Coronary artery (tissue), 2 donors: ENCODE measurements at regions not wholly inside any gene's neighbourhood (a gene's known extent, or its start where the extent isn't known, plus 50 kb on each side); places are given as distances from the start of the nearest gene placed in this dataset.

Experiments
- DNase-seq: peaks from one replicate; pipeline ENCODE4 v3.0.0-alpha.2; 2017; ENCODE audit warnings: low spot score
- H3K27ac ChIP-seq, 2 donors: fragments of 200-600 bp; sonication (generic); one replicate each; pipeline ENCODE4 v1.5.1; 2016 to 2019
- H3K4me3 ChIP-seq: fragments of 200-600 bp; sonication (generic); 2 replicates; pipeline ENCODE4 v1.5.1; 2016; ENCODE audit warnings: mild to moderate bottlenecking, moderate library complexity
- CTCF ChIP-seq: fragments of 200-600 bp; sonication (generic); IDR thresholded peaks from one replicate; pipeline ENCODE4 v1.5.1; 2019; ENCODE audit warnings: antibody characterized with exemption

- DNase-seq: no peak
- Histone ChIP-seq H3K4me3 (no peak overlapping the region), H3K27ac (no peak overlapping the region)
- TF ChIP-seq CTCF: no peak
These were observed 154.1 kb upstream of the SNX19 start for GRCh38 chr11:131070365-131070764.

- Histone ChIP-seq H3K27ac (no peak overlapping the region), H3K4me3 (no peak overlapping the region)
- no peak for DNase-seq
- no peak for TF ChIP-seq CTCF
These were observed 156.9 kb upstream of the SNX19 start for GRCh38 chr11:131073167-131073566.

DNA sequence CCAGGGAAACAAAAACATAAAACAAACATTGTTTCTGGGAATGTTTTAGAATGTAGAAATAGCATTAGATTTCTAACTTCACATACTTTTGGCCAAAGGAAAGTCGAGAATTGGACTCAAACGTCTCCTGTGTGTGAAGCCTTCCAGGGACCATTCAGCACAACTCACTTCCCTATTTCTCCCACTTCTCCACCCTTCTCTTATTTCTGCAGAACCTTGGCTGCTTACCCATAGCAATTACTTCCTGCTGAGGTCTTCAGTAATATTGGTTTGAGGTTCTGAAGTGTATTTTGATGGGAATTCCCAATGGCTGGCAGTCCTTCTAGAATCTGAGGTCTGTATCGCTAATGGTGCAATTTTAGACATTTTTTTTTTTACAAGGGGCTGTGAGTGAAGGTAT is 158.3 kb upstream of the SNX19 start:
- no peak for DNase-seq
- TF ChIP-seq CTCF: no peak
- Histone ChIP-seq H3K4me3 (no peak overlapping the region), H3K27ac (no peak overlapping the region)

- no peak for DNase-seq
- TF ChIP-seq CTCF: no peak
- Histone ChIP-seq H3K4me3 (no peak overlapping the region), H3K27ac (no peak overlapping the region)
These were observed 161.1 kb upstream of the SNX19 start for GRCh38 chr11:131077340-131077739.

GRCh38 chr11:131079036-131079435 is 162.8 kb upstream of the SNX19 start:
- no peak for DNase-seq
- Histone ChIP-seq H3K4me3 (no peak overlapping the region), H3K27ac (no peak overlapping the region)
- TF ChIP-seq CTCF: no peak

GRCh38 chr11:131089727-131090245 is 173.5 kb upstream of the SNX19 start:
- Histone ChIP-seq H3K4me3 (no peak overlapping the region), H3K27ac (no peak overlapping the region)
- no peak for TF ChIP-seq CTCF
- DNase-seq: no peak

DNA sequence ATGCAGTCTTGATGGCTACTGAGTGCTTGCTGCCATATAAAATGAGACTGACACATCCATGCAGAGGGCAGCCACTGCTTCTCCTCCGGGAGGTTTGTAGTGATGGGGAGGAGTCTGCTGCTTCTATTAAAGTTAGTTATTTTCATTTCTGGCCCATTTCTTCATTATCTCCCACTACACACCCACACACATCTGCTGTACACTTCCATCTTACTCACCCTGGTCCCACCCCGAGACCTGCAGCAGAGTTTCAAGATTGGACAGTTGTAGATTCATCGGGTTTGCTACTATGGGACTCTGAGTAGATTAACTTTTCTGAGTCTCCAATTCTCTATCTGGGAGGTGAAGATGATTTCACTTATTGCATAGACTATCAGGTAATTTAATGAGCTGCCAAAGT is 176.2 kb upstream of the SNX19 start:
- no peak for TF ChIP-seq CTCF
- Histone ChIP-seq H3K27ac (no peak overlapping the region), H3K4me3 (no peak overlapping the region)
- DNase-seq: no peak
